ENCODE measurements at regions not wholly inside any gene's neighbourhood (a gene's known extent, or its start where the extent isn't known, plus 50 kb on each side); places are given as distances from the start of the nearest gene placed in this dataset.

GRCh38 chrX:4876268-4876667 lies 1162.8 kb upstream of the PRKX start:
- TF ChIP-seq BHLHE40 (IDR thresholded peaks at IDR 0.05; ENCODE audit: borderline replicate concordance) (no peak), FOXK2 (IDR thresholded peaks at IDR 0.05) (no peak), ELF4 (IDR thresholded peaks at IDR 0.05) (no peak), TARDBP (IDR thresholded peaks at IDR 0.05) (no peak), LEF1 (IDR thresholded peaks at IDR 0.05; ENCODE audit: borderline replicate concordance) (no peak)
